GM12878 (cell line): ENCODE measurements at regions not wholly inside any gene's neighbourhood (a gene's known extent, or its start where the extent isn't known, plus 50 kb on each side); places are given as distances from the start of the nearest gene placed in this dataset.

Source experiments
- ATAC-seq: fragments of 200-7000 bp; cut with Tn5 transposase; 3 replicates; pipeline ENCODE4 v1.9.1; 2020; ENCODE audit warnings: mild to moderate bottlenecking, moderate library complexity
- BruUV-seq: library from RNA; stranded (reverse); fragments of 400-500 nt; replicated peaks from 2 replicates; lab custom pipeline; 2021; lab: Mats Ljungman, UMichigan
- CTCF ChIA-PET: fragments of 300-600 bp; sonication (Branson Sonifier 250); formaldehyde crosslinking; extraction: SDS; loops from one replicate; lab custom pipeline; 2021; ENCODE audit warnings: inconsistent platforms; lab: Yijun Ruan, JAX
- POLR2A ChIA-PET: fragments of 350-600 bp; formaldehyde crosslinking; extraction: SDS; loops from one replicate; lab custom pipeline; 2021; ENCODE audit warnings: inconsistent platforms; lab: Charles Lee
- RAD21 ChIA-PET: fragments of 300-600 bp; sonication (Branson Sonifier 250); formaldehyde crosslinking; loops from one replicate; lab custom pipeline; 2023; ENCODE audit warnings: antibody characterized with exemption; ENCODE audit not compliant: unreplicated experiment; lab: Charles Lee
- SMC1A ChIA-PET: fragments of 300-600 bp; sonication (Branson Sonifier 250); formaldehyde crosslinking; loops from one replicate; lab custom pipeline; 2023; ENCODE audit not compliant: unreplicated experiment, uncharacterized antibody; lab: Charles Lee
- DNase-seq: peaks from one replicate; pipeline ENCODE4 v3.0.0-alpha.2; 2011; ENCODE audit warnings: low read depth, low spot score
- FAIRE-seq: peaks from 3 replicates; lab custom pipeline; 2011; peaks lifted over from hg19 to GRCh38; lab: Jason Lieb, UNC
- H2AFZ ChIP-seq: 2 replicates; pipeline ENCODE4 v1.6.0; 2011; ENCODE audit warnings: low read depth, low read length, control low read depth; ENCODE audit not compliant: control insufficient read depth
- H3K27ac ChIP-seq: 2 replicates; pipeline ENCODE4 v1.5.1; 2011; ENCODE audit warnings: control low read depth; ENCODE audit not compliant: control insufficient read depth, insufficient read depth
- H3K27me3 ChIP-seq, 2 experiments: replicated peaks in 1 of 2; 2 replicates each; pipeline versions ENCODE4 v1.6.0 to v1.6.1; 2011; ENCODE audit warnings: low read length in 1 of 2; ENCODE audit not compliant: control insufficient read depth in 2 of 2, insufficient read depth in 2 of 2
- H3K36me3 ChIP-seq, 2 experiments: 2 replicates each; pipeline ENCODE4 v1.5.1; 2011; ENCODE audit warnings: low read length in 1 of 2; ENCODE audit not compliant: control insufficient read depth in 2 of 2, insufficient read depth in 2 of 2
- H3K4me1 ChIP-seq: 2 replicates; pipeline ENCODE4 v1.6.1; 2011; ENCODE audit warnings: mild to moderate bottlenecking, low read length, moderate library complexity, mixed read lengths; ENCODE audit not compliant: control insufficient read depth, insufficient read depth
- H3K4me2 ChIP-seq: 2 replicates; pipeline ENCODE4 v1.6.0; 2011; ENCODE audit warnings: control low read depth; ENCODE audit not compliant: control insufficient read depth, insufficient read depth
- H3K4me3 ChIP-seq: fragments of 200-600 bp; sonication (generic); 2 replicates; pipeline ENCODE4 v1.5.1; 2016
- H3K79me2 ChIP-seq: 2 replicates; pipeline ENCODE4 v1.6.0; 2011; ENCODE audit warnings: low read length; ENCODE audit not compliant: control insufficient read depth, insufficient read depth
- H3K9ac ChIP-seq: 2 replicates; pipeline ENCODE4 v1.8.0; 2011; ENCODE audit warnings: low read length, control low read depth, mixed read lengths; ENCODE audit not compliant: control insufficient read depth, insufficient read depth
- H3K9me3 ChIP-seq: replicated peaks from 3 replicates; pipeline ENCODE4 v1.5.1; 2011; ENCODE audit warnings: mild to moderate bottlenecking, low read length; ENCODE audit not compliant: control insufficient read depth, insufficient read depth
- H4K20me1 ChIP-seq: 2 replicates; pipeline ENCODE4 v1.6.0; 2011; ENCODE audit not compliant: control insufficient read depth, insufficient read depth
- GABPA ChIP-seq: IDR thresholded peaks from 2 replicates; pipeline ENCODE4 v1.6.1; 2014; ENCODE audit warnings: antibody characterized with exemption, low read depth, mild to moderate bottlenecking, inconsistent platforms
- JUNB ChIP-seq: IDR thresholded peaks from 2 replicates; pipeline ENCODE4 v1.6.1; 2016; ENCODE audit warnings: antibody characterized with exemption, mild to moderate bottlenecking
- KDM1A ChIP-seq: fragments of 200-600 bp; sonication (generic); IDR thresholded peaks from 2 replicates; pipeline ENCODE4 v1.6.1; 2016; ENCODE audit warnings: borderline replicate concordance
- WGBS: methylation state at CpG from one replicate; pipeline ENCODE4 v1.1.6; 2016; ENCODE audit warnings: low lambda C conversion rate; ENCODE audit not compliant: insufficient replicate concordance, insufficient coverage; ENCODE audit errors: missing lambda C conversion rate; 5-methylcytosine and 5-hydroxymethylcytosine counted together
- in situ Hi-C: fragments of 300-500 bp; cut with MboI; formaldehyde crosslinking; loops from 9 replicates; pipeline ENCODE4 v1.14.3; 2018; ENCODE audit warnings: mixed read lengths
- intact Hi-C: fragments of 100-400 bp; cut with micrococcal nuclease; formaldehyde crosslinking; loops from one replicate; pipeline ENCODE4 v1.14.2; 2022; ENCODE audit not compliant: unreplicated experiment
- TF ChIP-seq, protein P1 (sequence below): fragments of 450-650 bp; formaldehyde crosslinking; IDR thresholded peaks from 2 replicates; pipeline ENCODE4 v1.5.0; 2022; ENCODE audit warnings: mild to moderate bottlenecking, missing genetic modification characterization
- TF ChIP-seq, protein P2 (sequence below): fragments of 450-650 bp; IDR thresholded peaks from 2 replicates; pipeline ENCODE4 v1.6.1; 2016; ENCODE audit warnings: mild to moderate bottlenecking
- TF ChIP-seq, protein P3 (sequence below): fragments of 450-650 bp; IDR thresholded peaks from 2 replicates; pipeline ENCODE4 v1.6.1; 2014; ENCODE audit warnings: mild to moderate bottlenecking

DNA sequence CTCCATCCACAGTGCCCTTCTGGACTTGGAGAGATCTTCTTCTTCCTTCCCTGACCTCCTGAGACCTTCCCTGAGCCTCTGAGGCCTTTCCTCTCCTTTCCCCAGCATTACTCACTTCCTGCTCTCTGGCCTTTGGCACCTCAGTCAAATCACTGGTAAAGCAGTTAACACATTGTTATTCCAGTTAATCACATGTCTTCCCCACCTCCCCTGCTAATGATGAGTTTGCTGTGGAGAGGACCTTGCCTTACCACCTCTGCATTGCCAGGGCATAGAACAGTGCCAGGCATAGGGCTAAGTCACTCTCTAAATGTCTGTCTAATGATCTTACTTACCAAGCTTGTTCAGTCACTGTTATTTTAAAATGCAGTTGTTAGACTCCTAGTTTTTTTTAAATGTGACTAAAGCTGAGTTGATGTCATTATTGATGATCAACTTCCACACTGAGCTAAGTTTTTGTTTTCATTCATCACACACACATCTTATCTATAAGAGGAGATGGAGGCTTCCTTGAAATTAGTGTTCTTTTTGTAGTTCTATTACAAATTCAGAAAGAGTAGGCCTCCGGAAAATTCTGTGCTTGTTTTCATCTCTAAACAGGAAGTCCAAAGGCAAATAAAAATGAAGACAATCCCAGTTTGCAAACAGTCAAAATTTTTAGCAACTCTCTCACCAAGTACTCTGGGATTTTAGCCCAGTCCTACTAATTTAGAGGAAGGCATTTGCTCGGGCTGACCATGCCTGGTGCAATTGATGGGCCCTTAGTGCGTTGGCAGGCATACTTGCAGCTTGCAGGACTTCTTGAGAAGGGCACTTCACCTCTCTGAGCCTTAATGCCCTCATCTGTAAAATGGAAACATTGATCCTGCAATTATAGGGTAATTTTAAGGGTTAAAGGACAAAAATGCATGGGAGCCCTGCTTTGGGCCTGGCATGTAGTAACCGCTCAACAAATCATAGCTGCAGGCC is 113.7 kb upstream of the SPRED2 start:
- peaks cover 4% of the 10 kb centered on the region; the same call in 1 of the 2 replicates for H3K4me1 ChIP-seq
- in situ Hi-C loops (loop anchor here (5.0 kb wide), 1 partner anchor 279 kb away; no protein-coding TSS in a partner anchor), intact Hi-C loops (no loop called here)
- ChIA-PET CTCF (interaction anchor here (0.7 kb wide), 1 partner anchor 219 kb away, joined by 3 read pairs; no protein-coding TSS in a partner anchor), POLR2A (interaction anchor here (0.7 kb wide), 1 partner anchor 578 kb away, joined by 4 read pairs; no protein-coding TSS in a partner anchor), RAD21 (no interaction called here), SMC1A (no interaction called here)
- no peaks in the 10 kb centered on the region for H3K79me2 ChIP-seq
- no peak overlapping the region for H3K4me3 ChIP-seq
- no peak overlapping the region for H3K4me2 ChIP-seq
- no peaks in the 10 kb centered on the region; a peak in 1 of 4 replicates for H3K27me3 ChIP-seq
- no peak overlapping the region for H3K27ac ChIP-seq
- BruUV-seq = no TSS peak
- no peaks in the 10 kb centered on the region for H3K36me3 ChIP-seq
- TF ChIP-seq, protein P1, sequence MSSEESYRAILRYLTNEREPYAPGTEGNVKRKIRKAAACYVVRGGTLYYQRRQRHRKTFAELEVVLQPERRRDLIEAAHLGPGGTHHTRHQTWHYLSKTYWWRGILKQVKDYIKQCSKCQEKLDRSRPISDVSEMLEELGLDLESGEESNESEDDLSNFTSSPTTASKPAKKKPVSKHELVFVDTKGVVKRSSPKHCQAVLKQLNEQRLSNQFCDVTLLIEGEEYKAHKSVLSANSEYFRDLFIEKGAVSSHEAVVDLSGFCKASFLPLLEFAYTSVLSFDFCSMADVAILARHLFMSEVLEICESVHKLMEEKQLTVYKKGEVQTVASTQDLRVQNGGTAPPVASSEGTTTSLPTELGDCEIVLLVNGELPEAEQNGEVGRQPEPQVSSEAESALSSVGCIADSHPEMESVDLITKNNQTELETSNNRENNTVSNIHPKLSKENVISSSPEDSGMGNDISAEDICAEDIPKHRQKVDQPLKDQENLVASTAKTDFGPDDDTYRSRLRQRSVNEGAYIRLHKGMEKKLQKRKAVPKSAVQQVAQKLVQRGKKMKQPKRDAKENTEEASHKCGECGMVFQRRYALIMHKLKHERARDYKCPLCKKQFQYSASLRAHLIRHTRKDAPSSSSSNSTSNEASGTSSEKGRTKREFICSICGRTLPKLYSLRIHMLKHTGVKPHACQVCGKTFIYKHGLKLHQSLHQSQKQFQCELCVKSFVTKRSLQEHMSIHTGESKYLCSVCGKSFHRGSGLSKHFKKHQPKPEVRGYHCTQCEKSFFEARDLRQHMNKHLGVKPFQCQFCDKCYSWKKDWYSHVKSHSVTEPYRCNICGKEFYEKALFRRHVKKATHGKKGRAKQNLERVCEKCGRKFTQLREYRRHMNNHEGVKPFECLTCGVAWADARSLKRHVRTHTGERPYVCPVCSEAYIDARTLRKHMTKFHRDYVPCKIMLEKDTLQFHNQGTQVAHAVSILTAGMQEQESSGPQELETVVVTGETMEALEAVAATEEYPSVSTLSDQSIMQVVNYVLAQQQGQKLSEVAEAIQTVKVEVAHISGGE (CRISPR knock-in tag) = no peak
- TF ChIP-seq KDM1A = no peak
- no peak for TF ChIP-seq GABPA
- TF ChIP-seq, protein P2, sequence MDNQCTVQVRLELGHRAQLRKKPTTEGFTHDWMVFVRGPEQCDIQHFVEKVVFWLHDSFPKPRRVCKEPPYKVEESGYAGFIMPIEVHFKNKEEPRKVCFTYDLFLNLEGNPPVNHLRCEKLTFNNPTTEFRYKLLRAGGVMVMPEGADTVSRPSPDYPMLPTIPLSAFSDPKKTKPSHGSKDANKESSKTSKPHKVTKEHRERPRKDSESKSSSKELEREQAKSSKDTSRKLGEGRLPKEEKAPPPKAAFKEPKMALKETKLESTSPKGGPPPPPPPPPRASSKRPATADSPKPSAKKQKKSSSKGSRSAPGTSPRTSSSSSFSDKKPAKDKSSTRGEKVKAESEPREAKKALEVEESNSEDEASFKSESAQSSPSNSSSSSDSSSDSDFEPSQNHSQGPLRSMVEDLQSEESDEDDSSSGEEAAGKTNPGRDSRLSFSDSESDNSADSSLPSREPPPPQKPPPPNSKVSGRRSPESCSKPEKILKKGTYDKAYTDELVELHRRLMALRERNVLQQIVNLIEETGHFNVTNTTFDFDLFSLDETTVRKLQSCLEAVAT = no peak
- TF ChIP-seq JUNB = no peak
- TF ChIP-seq, protein P3, sequence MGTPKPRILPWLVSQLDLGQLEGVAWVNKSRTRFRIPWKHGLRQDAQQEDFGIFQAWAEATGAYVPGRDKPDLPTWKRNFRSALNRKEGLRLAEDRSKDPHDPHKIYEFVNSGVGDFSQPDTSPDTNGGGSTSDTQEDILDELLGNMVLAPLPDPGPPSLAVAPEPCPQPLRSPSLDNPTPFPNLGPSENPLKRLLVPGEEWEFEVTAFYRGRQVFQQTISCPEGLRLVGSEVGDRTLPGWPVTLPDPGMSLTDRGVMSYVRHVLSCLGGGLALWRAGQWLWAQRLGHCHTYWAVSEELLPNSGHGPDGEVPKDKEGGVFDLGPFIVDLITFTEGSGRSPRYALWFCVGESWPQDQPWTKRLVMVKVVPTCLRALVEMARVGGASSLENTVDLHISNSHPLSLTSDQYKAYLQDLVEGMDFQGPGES = no peak
- no peak overlapping the region for H2AFZ ChIP-seq
- no peaks in the 10 kb centered on the region for H4K20me1 ChIP-seq
- no peak for ATAC-seq
- FAIRE-seq = no peak
- H3K9ac ChIP-seq = no peak overlapping the region
- WGBS = 59% methylated on average over 4 of the region's 4 CpGs
- DNase-seq = no peak
- H3K9me3 ChIP-seq = no peaks in the 10 kb centered on the region
